ENCODE measurements at regions not wholly inside any gene's neighbourhood (a gene's known extent, or its start where the extent isn't known, plus 50 kb on each side); places are given as distances from the start of the nearest gene placed in this dataset.
A peak's percentile ranks its signal among the peaks of the same experiment; 100 is the strongest.

DNA sequence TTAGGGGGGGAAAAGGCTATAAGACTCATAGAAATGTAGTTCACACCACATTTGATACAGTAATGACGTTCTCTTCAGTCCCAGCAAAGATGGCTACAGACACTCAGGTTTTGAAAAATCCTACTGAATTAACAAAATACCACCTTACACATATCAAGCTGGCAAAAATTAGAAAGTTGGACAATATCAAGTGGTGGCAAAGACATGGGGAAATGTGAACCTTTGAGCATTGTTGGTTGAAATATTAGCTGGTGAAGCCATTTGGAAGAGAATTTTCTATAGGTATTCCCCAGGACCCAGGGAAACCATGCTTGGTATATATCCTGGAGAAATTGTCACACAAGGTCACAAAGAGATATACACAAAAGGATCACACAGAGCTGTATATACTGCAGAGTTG lies 163.0 kb downstream of the ADSS2 start:
- Histone ChIP-seq H3K4me1 (ENCODE audit: control insufficient read depth in 1 of 2, insufficient read depth in 1 of 2, low read depth in 1 of 2, low read length in 1 of 2) (peaks cover 9 to 10% of the 10 kb centered on the region in 2 experiments), H3K27me3 (no peaks in the 10 kb centered on the region)
- TF ChIP-seq, protein P1, sequence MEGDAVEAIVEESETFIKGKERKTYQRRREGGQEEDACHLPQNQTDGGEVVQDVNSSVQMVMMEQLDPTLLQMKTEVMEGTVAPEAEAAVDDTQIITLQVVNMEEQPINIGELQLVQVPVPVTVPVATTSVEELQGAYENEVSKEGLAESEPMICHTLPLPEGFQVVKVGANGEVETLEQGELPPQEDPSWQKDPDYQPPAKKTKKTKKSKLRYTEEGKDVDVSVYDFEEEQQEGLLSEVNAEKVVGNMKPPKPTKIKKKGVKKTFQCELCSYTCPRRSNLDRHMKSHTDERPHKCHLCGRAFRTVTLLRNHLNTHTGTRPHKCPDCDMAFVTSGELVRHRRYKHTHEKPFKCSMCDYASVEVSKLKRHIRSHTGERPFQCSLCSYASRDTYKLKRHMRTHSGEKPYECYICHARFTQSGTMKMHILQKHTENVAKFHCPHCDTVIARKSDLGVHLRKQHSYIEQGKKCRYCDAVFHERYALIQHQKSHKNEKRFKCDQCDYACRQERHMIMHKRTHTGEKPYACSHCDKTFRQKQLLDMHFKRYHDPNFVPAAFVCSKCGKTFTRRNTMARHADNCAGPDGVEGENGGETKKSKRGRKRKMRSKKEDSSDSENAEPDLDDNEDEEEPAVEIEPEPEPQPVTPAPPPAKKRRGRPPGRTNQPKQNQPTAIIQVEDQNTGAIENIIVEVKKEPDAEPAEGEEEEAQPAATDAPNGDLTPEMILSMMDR (IDR thresholded peaks at IDR 0.05), result no peak

DNA sequence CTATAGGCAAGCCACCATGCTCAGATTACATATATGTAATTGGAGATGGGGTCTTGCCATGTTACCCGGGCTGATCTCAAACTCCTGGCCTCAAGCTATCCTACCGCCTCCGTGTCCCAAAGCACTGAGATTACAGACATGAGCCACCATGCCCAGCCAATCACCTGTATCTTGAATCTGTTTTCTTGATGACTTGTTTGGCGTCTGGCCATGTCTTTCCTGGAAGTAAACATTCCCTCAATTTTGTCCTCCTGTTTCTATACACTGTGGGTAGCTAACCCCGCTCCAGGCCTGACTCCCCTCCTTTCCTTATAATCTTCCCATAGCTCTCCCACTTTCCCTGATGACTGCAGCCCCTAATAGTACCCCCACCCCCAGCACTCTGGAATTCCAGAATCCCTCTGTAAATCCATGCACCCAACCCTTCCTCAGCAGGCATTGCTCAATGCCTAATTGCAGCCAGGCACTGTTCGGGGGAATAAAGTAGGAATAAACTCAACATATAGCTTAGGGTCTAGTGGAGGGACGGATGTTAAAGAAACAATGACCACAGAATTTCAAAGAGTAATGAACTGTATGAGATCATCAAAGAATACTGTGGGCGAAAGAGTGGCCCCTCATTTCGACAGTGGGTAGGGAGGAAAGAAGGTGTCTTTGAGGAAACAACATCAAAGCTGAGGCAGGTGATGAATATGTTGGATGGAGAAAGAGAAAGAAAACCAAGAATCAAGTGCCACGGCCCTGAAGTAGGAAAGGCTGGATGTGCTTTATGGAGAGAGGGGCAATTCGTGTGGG lies 161.5 kb downstream of the ADSS2 start:
- Histone ChIP-seq H3K27me3 (no peaks in the 10 kb centered on the region), H3K4me1 (ENCODE audit: control insufficient read depth in 1 of 2, insufficient read depth in 1 of 2, low read depth in 1 of 2, low read length in 1 of 2) (peaks cover 9 to 10% of the 10 kb centered on the region in 2 experiments), H3K9me3 (no peaks in the 10 kb centered on the region), H3K27ac (no peak overlapping the region), H3K4me3 (ENCODE audit: low read depth in 1 of 2, low read length in 1 of 2) (no peak overlapping the region), H3K36me3 (no peaks in the 10 kb centered on the region)
- TF ChIP-seq, protein P1 (IDR thresholded peaks at IDR 0.05), result no peak

More for the DNA sequence above, 163.0 kb downstream of the ADSS2 start:
- no peaks in the 10 kb centered on the region for H3K9me3 ChIP-seq
- no peak overlapping the region for H3K4me3 ChIP-seq (ENCODE audit: low read depth in 1 of 2, low read length in 1 of 2)
- no peak overlapping the region for H3K27ac ChIP-seq
- no peaks in the 10 kb centered on the region for H3K36me3 ChIP-seq

DNA sequence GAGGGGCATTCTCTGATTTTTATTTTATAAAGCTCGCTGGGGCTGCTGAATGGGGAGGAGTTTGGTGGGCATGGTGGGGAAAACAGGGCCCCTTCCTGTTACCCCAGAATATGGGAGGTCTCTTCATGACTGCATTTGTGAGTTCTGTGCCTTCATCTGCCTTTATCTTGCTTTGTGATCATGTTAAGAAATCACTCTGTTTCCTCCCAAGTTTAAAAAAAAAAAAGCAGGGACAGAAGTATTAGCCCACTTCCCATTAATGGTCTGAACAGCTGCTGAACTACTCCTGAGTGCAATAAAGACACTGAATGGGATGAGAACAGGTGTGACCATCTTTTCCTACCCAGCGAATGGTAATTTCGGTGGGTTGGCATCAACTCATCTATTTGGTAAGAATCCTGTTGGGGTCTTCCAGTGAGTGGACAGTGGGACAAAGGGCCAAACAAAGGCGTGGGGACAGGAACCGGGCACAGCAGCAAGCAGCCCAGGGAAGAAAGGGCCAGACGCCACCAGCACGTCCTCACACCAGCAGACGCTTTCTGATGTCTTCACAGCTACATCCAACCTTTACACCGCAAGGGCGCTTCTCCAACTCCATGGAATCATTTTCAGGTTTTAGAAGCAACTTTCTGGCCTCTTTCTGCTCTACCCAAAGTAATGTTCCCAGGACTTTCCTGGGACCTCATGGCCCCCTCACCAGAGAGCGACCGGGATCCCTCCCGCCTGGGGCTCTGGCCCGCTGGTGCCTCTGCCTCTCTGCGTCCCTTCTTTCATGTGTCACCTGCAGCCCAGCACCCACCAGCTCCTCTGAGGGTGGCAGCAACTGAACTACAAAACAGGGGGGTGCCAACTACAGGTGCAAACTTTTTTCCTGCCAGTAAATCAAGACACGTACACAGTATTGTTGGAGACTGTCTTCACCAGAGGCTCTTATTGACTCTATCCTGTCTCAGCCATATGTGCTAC lies 160.2 kb downstream of the ADSS2 start:
- TF ChIP-seq, protein P1 (IDR thresholded peaks at IDR 0.05), result no peak
- H3K36me3 ChIP-seq, result no peaks in the 10 kb centered on the region
- H3K27ac ChIP-seq, result peak overlapping the region; percentile 8
- peaks cover 9 to 10% of the 10 kb centered on the region in 2 experiments for H3K4me1 ChIP-seq (ENCODE audit: control insufficient read depth in 1 of 2, insufficient read depth in 1 of 2, low read depth in 1 of 2, low read length in 1 of 2)
- H3K4me3 ChIP-seq (ENCODE audit: low read depth in 1 of 2, low read length in 1 of 2), result no peak overlapping the region
- no peaks in the 10 kb centered on the region for H3K27me3 ChIP-seq
- H3K9me3 ChIP-seq, result no peaks in the 10 kb centered on the region

DNA sequence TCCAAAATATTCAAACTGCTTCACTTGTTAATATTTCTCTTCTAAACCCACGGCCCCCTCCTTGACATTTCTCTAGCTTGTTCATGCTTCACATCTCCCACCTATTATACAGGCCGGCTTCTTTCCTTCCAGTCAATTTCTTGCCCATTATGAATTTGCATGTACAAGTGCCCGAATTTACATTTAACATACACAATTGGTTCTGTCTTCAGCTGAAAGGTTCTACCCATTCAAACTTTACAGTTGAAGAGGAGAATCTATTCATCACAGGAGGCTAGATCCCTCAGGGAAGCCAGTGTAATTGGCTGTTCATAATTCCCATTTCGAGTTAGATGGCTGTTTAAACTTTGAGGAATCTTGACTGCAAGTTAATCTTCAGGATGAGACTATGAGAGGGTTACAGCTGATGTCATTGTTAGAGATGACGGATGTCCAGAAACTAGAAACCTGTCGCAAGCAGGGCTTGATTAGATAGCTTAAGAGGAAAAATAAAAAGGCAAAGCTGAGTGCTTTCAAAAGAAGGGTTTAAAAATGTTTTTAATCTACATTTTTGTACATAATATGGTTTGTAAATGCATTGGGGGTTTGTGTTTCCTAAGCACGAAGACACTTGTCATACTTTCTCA lies 157.0 kb downstream of the ADSS2 start:
- Histone ChIP-seq H3K36me3 (no peaks in the 10 kb centered on the region), H3K4me3 (ENCODE audit: low read depth in 1 of 2, low read length in 1 of 2) (no peak overlapping the region), H3K27ac (no peak overlapping the region), H3K4me1 (ENCODE audit: control insufficient read depth in 1 of 2, insufficient read depth in 1 of 2, low read depth in 1 of 2, low read length in 1 of 2) (peaks cover 20% of the 10 kb centered on the region in 2 experiments), H3K27me3 (no peaks in the 10 kb centered on the region), H3K9me3 (no peaks in the 10 kb centered on the region)
- TF ChIP-seq, protein P1 (IDR thresholded peaks at IDR 0.05), result no peak

DNA sequence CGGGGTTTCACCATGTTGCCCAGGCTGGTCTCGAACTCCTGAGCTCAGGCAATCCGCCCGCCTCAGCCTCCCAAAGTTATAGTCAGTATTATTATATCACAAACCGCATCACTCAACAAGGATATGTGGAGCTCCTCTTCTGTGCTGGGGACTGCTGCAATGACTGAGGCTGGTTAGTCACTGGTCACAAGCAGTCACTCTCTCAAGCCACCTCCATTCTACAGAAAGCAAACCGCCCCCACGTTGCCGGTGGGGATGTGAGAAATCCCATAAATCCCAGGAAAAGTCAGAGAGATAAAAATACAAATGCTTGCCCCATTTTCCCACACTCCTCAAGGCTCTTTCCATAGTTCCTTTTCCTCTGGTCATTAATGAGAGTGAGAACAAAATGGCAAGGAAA lies 155.7 kb downstream of the ADSS2 start:
- TF ChIP-seq, protein P1 (IDR thresholded peaks at IDR 0.05), result no peak
- H3K27ac ChIP-seq, result no peak overlapping the region
- no peak overlapping the region for H3K4me3 ChIP-seq (ENCODE audit: low read depth in 1 of 2, low read length in 1 of 2)
- H3K36me3 ChIP-seq, result no peaks in the 10 kb centered on the region
- H3K27me3 ChIP-seq, result no peaks in the 10 kb centered on the region
- no peaks in the 10 kb centered on the region for H3K9me3 ChIP-seq
- H3K4me1 ChIP-seq (ENCODE audit: control insufficient read depth in 1 of 2, insufficient read depth in 1 of 2, low read depth in 1 of 2, low read length in 1 of 2), result peaks cover 22 to 24% of the 10 kb centered on the region in 2 experiments
